ENCODE measurements at regions not wholly inside any gene's neighbourhood (a gene's known extent, or its start where the extent isn't known, plus 50 kb on each side); places are given as distances from the start of the nearest gene placed in this dataset.

DNA sequence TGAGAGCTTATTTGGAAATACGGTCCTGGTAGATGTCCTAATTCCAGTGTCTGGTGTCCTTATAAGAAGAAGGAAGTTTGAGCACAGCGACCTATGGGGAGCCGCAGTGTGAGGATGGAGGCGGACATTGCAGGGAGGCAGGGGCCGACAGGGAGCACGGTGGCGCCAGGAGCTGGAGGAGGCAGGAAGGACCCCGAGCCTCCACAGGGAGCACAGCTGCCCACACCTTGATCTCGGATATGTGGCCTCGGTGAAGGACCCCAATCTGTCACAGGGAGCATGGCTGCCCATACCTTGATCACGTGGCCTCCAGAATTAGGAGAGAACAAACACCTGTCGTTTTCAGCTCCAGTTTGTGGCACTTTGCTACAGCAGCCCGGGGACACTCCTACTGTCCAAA, 461.6 kb upstream of the SALL3 start:
- TF ChIP-seq CTCF (IDR thresholded peaks at IDR 0.05) (no peak), POLR2A (IDR thresholded peaks at IDR 0.05) (no peak)
